ENCODE measurements at regions not wholly inside any gene's neighbourhood (a gene's known extent, or its start where the extent isn't known, plus 50 kb on each side); places are given as distances from the start of the nearest gene placed in this dataset.
"Not testable (repeated sequence)": the region's sequence is repeated elsewhere in the genome, so short reads cannot be mapped to it uniquely, and the experiment has no call there.

GRCh38 chr7:156383526-156383925, 257.0 kb upstream of the RNF32 start:
- no peak for DNase-seq (ENCODE audit: low spot score)

- DNase-seq (ENCODE audit: low spot score), result no peak
Measured at GRCh38 chr7:156380261-156380660, 260.3 kb upstream of the RNF32 start.

DNA sequence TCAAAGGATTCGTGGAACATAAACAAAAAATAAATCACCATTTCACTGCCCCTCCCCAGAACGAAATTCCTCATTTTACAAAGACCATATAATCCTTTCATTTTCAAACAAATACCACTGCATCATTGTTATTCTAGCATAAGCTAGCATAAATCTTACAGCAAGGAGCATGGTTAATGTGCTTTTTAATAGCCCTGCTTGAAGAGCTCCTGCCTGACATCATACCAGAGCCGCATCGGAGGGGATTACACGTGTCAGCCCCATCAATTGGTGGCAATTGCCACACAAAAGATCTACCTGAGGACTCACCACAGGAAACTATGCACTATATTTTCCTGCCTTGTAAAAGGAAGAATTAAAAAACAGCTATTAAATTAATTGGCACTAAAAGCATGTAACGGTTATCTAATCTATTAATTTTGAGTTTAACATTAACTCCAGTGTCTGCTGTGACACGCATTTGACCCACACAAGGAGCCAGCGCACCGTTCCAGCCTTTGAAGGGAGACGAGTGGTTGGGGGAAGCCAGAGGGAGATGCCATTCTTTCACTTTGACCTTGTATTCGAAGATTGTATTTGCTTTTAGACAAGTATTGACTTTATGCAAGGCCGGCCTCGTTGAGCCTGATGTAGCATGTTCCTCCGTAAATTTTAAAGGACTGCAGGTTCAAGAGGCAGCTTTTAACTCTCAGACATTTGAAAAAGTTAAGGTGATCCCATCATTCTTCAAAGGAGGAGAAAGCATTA, 261.1 kb upstream of the RNF32 start:
- DNase-seq (ENCODE audit: low spot score), result no peak

DNA sequence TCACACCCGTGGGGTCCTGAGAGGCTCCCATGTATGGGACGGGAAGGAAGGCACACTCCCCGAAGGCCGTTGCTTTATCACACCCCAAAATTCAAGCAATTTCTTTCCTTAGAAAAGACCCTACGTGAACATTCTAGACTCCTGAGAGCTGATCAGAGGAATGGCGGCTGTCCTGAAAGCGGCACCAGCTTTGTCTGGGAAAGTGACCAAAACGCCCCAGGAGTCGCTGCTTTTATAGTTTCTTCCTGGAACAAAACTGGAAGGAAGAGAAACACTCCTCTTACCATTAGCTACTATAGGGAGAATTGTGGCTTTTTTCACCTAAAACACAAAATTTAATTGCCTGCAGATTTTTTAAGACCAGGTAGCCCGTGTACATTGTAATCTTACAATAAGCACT, 261.8 kb upstream of the RNF32 start:
- no peak for DNase-seq (ENCODE audit: low spot score)

- DNase-seq (ENCODE audit: low spot score), result no peak
Measured at GRCh38 chr7:156376317-156376716, 264.3 kb upstream of the RNF32 start.

DNA sequence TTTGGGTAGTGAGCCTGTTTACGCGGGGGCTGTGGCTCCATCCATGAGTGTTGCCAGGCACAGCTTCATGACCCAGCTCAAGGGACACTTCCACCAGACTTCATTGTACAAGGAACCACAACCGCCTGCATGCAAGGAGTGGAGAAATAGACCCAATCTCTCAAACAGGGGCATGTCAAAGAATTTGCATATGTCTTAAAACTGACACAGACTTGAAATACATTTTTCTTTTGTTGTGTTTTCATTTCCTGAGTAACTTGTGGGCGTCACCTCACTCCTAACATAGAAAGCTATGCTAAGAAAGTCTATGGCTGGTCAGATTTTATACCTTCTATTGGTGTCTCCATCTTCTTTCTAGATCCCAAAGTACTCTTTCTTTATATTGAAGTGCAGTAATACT, 266.2 kb upstream of the RNF32 start:
- DNase-seq (ENCODE audit: low spot score), result no peak

- DNase-seq (ENCODE audit: low spot score), result not testable (repeated sequence)
Measured at GRCh38 chr7:156369929-156370328, 270.6 kb upstream of the RNF32 start.

- DNase-seq (ENCODE audit: low spot score), result no peak
Measured at GRCh38 chr7:156368053-156368843, 272.3 kb upstream of the RNF32 start.

- no peak for DNase-seq (ENCODE audit: low spot score)
Measured at GRCh38 chr7:156363751-156364150, 276.8 kb upstream of the RNF32 start.

GRCh38 chr7:156360835-156361234, 279.7 kb upstream of the RNF32 start:
- DNase-seq (ENCODE audit: low spot score), result no peak

GRCh38 chr7:156356551-156356950, 284.0 kb upstream of the RNF32 start:
- DNase-seq (ENCODE audit: low spot score), result no peak

DNA sequence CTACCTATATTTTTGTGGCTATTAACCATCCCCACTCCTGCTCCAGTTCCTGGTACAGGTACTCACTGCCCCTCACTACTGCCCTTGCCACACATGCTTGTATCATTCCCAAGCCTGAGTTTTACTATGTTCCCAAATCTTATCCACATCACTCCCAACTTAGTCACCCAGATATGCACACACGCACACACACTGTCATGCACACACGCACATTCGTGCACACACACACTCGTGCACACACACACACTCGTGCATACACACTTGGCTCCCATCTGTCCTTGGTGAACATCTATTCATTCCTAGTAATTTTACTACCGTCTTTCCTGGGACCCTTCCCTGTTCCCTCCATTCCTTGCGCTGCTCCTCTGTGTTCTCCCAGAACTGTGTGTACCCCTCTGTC, 287.2 kb upstream of the RNF32 start:
- no peak for DNase-seq (ENCODE audit: low spot score)

DNA sequence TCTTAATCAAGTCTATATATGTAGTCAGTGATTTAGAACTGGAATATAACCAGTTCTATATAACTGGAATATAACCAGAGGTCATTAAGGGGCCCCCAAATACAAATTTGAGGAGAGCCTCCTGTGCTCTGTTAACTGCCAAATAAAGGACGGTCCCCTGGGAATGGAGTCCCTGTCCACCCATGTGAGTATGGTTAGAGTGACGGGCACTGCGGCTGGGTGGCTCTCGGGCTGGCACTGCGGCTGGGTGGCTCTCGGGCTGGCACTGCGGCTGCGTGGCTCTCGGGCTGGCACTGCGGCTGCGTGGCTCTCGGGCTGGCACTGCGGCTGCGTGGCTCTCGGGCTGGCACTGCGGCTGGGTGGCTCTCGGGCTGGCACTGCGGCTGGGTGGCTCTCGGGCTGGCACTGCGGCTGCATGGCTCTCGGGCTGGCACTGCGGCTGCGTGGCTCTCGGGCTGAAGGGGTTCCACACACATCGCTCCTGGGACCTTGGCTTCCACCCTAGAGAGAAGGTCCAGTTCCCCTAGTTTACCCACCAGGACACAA, 292.8 kb upstream of the RNF32 start:
- not testable (repeated sequence) for DNase-seq (ENCODE audit: low spot score)

- no peak for DNase-seq (ENCODE audit: low spot score)
Measured at GRCh38 chr7:156347132-156347531, 293.4 kb upstream of the RNF32 start.

DNA sequence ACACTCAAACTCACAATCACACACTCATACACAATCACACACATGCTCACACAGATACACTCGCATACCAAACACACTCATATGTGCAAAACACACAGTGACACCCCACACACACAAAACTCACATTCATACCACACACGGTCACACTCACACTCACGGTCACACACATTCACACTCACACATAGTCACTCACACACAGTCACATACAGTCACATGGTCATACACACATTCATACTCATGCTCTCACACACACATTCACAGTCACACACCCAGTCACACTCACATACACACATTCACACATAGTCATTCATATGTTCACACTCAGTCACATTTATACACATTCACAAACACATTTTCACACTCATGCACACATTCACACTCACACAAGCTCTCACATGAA, 296.0 kb upstream of the RNF32 start:
- DNase-seq (ENCODE audit: low spot score), result no peak

GRCh38 chr7:156334636-156335035, 305.9 kb upstream of the RNF32 start:
- DNase-seq (ENCODE audit: low spot score), result no peak

DNA sequence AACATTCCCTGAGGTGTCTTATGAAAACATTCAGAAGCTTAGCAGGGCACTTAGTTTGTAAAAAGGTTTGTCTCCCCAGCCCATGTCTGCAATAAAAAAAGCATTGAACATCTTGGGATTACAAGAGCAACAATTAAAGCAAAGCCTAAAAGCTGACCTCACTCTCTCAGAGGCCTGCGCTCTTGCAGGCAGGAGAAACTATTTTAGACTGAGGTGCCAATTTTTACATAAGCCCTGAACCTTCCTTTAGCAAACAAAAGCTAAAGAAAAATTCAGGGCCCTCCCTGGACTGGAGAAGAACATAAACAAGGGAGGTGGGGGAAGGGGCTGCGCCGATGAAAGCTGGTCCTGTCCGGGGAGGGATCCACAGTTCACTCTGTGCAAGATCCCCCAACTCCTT, 312.7 kb upstream of the RNF32 start:
- DNase-seq (ENCODE audit: low spot score), result no peak

- DNase-seq (ENCODE audit: low spot score), result no peak
Measured at GRCh38 chr7:156327474-156327873, 313.1 kb upstream of the RNF32 start.

GRCh38 chr7:156324201-156324600, 316.4 kb upstream of the RNF32 start:
- DNase-seq (ENCODE audit: low spot score), result no peak

DNA sequence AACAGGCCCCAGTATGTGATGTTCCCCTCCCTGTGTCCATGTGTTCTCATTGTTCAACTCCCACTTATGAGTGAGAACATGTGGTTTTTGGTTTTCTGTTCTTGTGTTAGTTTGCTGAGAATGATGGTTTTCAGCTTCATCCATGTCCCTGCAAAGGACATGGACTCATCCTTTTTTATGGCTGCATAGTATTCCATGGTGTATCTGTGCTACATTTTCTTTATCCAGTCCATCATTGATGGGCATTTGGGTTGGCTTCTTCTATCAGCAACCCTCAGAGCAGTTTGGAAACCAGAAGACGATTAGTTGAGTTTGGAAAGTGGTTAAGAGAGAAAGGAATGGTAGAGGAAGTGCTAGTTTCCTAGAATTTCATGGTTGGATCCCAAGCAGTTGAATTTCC, 319.1 kb upstream of the RNF32 start:
- DNase-seq (ENCODE audit: low spot score), result not testable (repeated sequence)

DNA sequence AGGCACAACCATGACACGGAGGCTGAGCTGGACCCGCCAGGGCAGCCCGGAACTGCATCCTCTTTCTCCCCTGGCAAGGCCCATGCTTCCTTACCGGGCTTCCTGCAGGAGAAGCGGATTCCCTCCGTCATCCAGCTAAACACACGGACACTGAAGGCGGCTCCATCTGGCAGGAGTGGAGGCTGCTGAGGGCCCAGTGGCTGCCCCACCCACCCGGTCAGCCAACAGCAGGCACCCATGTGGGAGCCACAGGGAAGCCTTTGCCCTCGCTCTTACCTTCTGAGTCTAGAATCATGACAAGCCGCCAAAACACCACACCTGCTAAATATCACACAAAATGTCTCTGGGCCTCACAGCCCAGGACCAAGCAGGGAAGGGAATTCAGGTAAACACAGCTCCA, 321.6 kb upstream of the RNF32 start:
- no peak for DNase-seq (ENCODE audit: low spot score)

DNA sequence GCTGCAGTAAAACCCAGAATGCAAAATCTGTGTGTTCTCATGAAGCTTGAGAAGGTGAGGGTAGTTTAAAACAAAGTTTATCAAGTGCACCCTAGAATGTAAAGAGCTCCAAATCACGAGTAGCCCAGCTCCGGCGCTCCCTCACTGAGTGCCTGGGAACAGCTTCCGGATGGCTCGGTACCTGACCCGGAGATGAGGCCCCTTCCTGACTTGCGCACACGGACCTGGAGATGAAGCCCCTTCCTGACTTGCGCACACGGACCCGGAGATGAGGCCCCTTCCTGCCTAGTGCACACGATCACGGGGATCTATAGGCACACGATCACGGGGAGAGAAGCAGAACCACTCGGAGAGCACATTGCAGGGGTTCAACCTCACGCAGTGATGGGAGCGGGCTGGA, 322.1 kb upstream of the RNF32 start:
- no peak for DNase-seq (ENCODE audit: low spot score)

DNA sequence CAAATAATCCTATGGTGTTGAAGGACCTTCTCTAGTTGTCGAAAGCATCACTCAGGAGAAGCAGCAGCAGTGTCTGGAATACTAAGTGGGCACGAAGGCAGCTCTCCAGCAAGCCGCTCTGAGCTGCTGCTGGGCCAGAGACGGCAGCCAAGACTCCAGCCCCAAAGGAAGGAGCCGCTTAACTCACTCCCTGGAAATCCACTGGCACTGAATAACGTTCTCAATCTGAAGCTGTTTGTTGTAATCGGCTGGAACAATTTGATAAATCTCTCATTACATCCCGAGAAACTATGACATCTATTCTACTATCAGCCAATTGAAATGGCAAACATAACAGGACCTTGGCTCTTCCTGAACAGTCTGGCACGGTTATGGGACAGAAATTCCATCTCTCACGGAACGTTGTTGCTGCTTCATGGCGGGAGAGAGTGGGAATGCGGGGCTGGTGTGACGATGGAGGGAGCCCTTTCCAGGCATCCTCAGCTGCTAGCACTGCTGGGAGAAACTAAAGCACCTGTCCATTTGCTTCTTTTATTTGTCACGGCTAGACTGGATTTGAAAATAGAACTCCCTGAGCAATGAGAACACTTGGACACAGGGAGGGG, 331.5 kb upstream of the RNF32 start:
- DNase-seq (ENCODE audit: low spot score), result no peak
